M059J (cell line): ENCODE measurements at regions not wholly inside any gene's neighbourhood (a gene's known extent, or its start where the extent isn't known, plus 50 kb on each side); places are given as distances from the start of the nearest gene placed in this dataset.

Experiments used
- DNase-seq: peaks from one replicate; pipeline ENCODE4 v3.0.0-alpha.2; 2012; ENCODE audit warnings: low read depth

GRCh38 chr11:40062616-40063015, 1396.8 kb downstream of the LRRC4C start:
- DNase-seq = peak; percentile 4

- DNase-seq = no peak
Measured at GRCh38 chr11:40061221-40061620, 1398.2 kb downstream of the LRRC4C start.

- DNase-seq = no peak
Measured at GRCh38 chr11:40054631-40055030, 1404.8 kb downstream of the LRRC4C start.

DNA sequence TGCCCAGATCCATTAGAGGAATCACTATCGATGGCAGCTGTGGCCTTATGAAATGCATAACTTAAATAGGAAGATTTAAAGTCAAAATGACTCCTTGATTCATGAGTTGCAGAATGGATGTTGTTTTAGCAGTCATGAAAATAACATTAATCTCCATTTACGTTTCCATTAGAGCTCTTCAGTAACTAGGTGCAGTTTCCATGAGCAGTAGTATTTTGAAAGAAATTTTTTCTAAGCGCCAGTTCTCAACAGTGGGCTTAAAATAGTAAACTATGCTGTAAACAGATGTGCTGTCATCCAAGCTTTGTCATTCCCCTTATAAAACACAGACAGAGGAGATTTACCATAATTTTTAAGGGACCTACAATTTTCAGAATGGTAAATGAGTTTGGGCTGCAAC, 1414.1 kb downstream of the LRRC4C start:
- DNase-seq = no peak

- no peak for DNase-seq
Measured at GRCh38 chr11:40037005-40037404, 1422.4 kb downstream of the LRRC4C start.

- DNase-seq = no peak
Measured at GRCh38 chr11:40032331-40032730, 1427.1 kb downstream of the LRRC4C start.

DNA sequence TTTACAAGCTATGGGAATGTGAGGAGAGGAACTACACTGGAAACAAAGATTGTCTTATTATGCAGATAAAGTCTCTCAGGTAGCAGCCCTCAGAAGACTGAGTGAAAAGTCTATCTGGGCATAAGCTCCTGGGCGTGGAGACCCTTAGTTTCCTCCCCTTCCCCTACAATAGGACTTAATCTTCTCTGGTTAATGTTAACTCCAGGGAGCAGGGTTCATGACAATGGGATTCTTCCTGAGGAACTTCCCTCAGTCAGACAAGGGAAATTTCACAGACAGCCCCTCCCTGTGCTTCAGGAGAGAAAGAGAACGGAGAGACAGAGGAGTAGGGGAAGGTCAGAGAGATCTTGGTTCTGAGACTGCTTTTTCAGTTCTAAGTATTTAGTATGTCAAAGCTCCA, 1428.6 kb downstream of the LRRC4C start:
- DNase-seq = no peak

DNA sequence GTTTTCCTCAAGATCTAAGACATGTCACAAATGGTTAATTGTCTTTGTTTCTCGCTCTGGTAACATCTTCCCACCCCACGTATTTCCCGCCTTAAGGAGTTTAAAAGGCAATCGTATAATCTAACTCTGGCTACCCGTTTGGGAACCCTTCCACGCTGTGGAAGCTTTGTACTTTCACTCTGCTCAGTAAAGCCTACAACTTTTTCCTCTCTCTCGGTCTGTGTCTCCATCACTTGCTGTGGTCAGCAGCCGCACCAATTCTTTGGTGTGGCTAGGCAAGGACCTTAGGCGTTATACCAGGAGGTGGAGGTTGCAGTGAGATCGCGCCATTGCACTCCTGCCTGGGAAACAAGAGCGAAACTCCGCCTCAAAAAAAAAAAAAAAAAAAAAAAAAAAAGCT, 1430.1 kb downstream of the LRRC4C start:
- DNase-seq = no peak

- DNase-seq = no peak
Measured at GRCh38 chr11:40027720-40028119, 1431.7 kb downstream of the LRRC4C start.

DNA sequence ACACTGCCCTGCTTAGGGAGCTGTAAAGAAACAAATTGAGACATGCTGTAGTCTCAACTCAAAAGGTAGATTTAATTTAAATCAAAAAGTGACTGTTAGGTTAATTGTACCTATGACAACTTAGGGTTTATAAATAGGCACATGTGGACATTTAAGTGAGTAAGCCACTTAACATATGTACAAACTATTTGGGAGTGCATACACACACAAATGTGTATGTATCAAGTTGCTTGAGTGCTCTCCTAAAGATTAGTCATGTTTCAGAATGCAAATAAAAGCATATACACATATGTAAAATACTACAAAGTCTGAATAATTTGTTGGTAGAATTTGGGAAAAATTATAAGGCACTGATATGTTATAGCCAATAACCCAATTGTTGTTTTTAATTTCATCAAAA, 1435.7 kb downstream of the LRRC4C start:
- no peak for DNase-seq

- DNase-seq = no peak
Measured at GRCh38 chr11:40010011-40010410, 1449.4 kb downstream of the LRRC4C start.

GRCh38 chr11:39992551-39992950, 1466.9 kb downstream of the LRRC4C start:
- no peak for DNase-seq

DNA sequence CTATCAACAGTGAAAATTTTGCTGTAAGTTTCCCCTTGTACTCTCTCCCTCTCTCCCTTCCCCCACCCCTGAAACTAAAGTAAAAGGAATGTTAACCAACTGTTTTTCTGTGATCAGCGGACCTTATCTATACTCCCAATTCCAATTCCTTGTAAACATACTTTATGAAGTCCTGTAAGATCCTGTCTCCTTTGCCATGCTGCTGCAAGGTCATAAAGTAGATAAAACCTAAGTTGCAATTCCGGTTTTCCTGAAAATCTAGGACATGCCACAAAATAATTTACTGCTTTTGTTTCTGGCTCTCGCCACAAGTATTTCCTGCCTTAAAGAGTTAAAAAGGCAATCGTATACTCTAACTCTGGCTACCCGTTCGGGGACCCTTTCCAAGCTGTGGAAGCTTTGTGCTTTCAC, 1469.0 kb downstream of the LRRC4C start:
- no peak for DNase-seq

GRCh38 chr11:39975091-39975490, 1484.4 kb downstream of the LRRC4C start:
- DNase-seq = no peak

DNA sequence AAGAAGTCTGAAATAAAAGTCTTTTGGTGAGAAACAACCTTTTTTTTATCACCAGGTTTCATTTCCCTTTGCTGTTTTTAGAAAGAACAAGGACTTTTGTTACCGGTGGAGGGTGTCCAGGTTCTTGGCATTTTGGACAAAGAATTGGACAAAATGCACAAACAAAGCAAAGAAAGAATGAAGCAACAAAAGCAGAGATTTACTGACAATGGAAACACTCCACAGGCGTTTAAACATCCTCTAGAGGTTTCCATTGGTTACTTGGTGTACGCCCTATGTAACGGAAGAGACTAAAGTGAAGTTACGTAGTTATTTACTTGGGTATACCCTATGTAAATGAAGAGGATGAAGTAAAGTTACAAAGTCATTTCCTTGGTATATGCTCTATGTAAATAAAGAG, 1487.0 kb downstream of the LRRC4C start:
- DNase-seq = no peak

- no peak for DNase-seq
Measured at GRCh38 chr11:39971938-39972337, 1487.5 kb downstream of the LRRC4C start.

DNA sequence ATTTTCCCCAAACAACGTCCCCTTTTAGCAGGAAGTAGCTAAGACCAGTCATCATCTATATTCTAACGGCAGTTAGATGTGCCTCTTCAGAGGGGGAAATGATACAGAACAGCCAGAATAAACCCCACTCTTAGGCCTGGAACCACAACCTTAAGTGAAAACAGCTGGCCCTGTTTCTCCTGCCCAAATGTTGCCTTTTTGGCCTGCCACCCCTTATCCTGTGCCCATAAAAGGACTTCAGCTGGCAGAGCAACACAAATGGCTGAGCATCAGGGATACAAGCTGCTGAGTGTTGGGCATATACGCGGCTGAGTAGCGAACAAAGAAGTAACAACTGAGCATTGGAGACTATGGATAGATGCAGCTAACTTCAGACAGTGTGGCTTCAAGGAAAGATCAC, 1491.4 kb downstream of the LRRC4C start:
- DNase-seq = no peak

- DNase-seq = no peak
Measured at GRCh38 chr11:39965701-39966100, 1493.8 kb downstream of the LRRC4C start.

- DNase-seq = no peak
Measured at GRCh38 chr11:39960206-39960605, 1499.2 kb downstream of the LRRC4C start.

DNA sequence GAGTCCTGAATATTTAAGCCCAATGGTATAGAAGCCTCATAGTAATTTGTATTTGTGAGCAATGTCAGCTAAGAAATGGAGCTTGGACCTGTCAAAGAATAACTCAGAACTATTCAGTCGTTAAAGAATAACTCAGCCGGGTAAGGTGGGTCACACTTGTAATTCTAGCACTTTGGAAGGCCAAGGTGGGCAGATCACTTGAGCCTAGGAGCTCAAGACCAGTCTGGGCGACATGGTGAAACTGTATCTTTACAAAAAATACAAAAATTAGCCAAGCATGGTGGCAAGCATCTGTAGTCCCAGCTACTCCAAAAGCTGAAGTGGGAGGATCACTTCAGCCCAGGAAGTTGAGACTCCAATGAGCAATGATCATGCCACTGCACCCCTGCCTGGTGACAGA, 1526.5 kb downstream of the LRRC4C start:
- DNase-seq = no peak

- DNase-seq = no peak
Measured at GRCh38 chr11:39917256-39917655, 1542.2 kb downstream of the LRRC4C start.

GRCh38 chr11:39910087-39910486, 1549.4 kb downstream of the LRRC4C start:
- DNase-seq = no peak

DNA sequence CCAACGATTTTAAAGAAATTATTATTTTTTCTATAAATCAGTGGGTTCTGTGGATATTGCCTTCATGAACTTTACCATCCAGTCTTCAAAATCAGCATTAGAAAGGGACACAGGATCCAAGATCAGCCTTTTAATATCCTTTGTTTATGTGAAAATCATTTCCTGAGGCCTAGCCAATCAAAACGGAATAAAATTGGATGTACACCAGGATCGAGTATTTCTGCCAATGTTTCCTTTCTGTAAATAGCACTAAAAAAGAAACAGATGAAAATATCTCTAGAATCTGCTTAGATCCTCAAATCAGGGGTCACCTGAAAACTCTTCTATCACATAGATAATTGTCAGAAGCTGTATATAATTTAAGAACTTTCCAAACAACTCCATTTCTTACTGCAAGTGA, 1598.5 kb downstream of the LRRC4C start:
- no peak for DNase-seq

- no peak for DNase-seq
Measured at GRCh38 chr11:39817241-39817640, 1642.2 kb downstream of the LRRC4C start.

DNA sequence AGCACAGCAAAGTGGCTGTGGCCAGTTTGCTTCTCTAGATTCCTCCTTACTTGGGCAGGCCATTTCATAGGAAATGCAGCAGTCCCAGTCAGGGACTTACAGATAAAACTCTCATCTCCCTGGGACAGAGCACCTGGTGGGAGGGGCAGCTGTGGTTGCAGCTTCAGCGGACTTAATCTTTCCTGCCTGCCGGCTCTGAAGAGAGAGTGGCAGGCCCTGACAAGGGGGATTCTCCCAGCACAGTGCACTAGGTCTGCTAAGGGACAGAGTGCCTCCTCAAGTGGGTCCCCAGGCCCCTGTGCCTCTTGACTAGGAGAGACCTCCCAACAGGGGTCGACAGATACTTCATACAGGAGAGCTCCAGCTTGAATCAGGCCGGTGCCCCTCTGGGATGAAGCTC, 1649.1 kb downstream of the LRRC4C start:
- DNase-seq = no peak
